ENCODE measurements at regions not wholly inside any gene's neighbourhood (a gene's known extent, or its start where the extent isn't known, plus 50 kb on each side); places are given as distances from the start of the nearest gene placed in this dataset.

- Mint-ChIP-seq H3K27me3 (peaks cover 3% of the 10 kb centered on the region), H3K9me3 (no peaks in the 10 kb centered on the region), H3K27ac (no peak overlapping the region), H3K36me3 (ENCODE audit: low read depth) (no peaks in the 10 kb centered on the region), H3K4me3 (no peak overlapping the region), H3K4me1 (no peaks in the 10 kb centered on the region)
- DNase-seq (no peak), ATAC-seq (no peak)
Observed at GRCh38 chr11:122032317-122032716, 83.7 kb downstream of the BLID start.

GRCh38 chr11:122031813-122032212 is 84.2 kb downstream of the BLID start:
- Mint-ChIP-seq H3K9me3 (no peaks in the 10 kb centered on the region), H3K27me3 (peaks cover 3% of the 10 kb centered on the region), H3K27ac (no peak overlapping the region), H3K36me3 (ENCODE audit: low read depth) (no peaks in the 10 kb centered on the region), H3K4me3 (no peak overlapping the region), H3K4me1 (no peaks in the 10 kb centered on the region)
- ATAC-seq (no peak), DNase-seq (no peak)

GRCh38 chr11:122030286-122030685 is 85.7 kb downstream of the BLID start:
- ATAC-seq (no peak), DNase-seq (no peak)
- Mint-ChIP-seq H3K36me3 (ENCODE audit: low read depth) (no peaks in the 10 kb centered on the region), H3K27me3 (peaks cover 3% of the 10 kb centered on the region), H3K4me3 (no peak overlapping the region), H3K9me3 (no peaks in the 10 kb centered on the region), H3K4me1 (no peaks in the 10 kb centered on the region), H3K27ac (no peak overlapping the region)

- Mint-ChIP-seq H3K27me3 (no peaks in the 10 kb centered on the region), H3K9me3 (no peaks in the 10 kb centered on the region), H3K27ac (no peak overlapping the region), H3K4me1 (no peaks in the 10 kb centered on the region), H3K4me3 (no peak overlapping the region), H3K36me3 (ENCODE audit: low read depth) (no peaks in the 10 kb centered on the region)
- no peak for DNase-seq
- no peak for ATAC-seq
Observed at GRCh38 chr11:122028545-122028944, 87.5 kb downstream of the BLID start.

GRCh38 chr11:122028036-122028435 is 88.0 kb downstream of the BLID start:
- no peaks in the 10 kb centered on the region for H3K36me3 Mint-ChIP-seq (ENCODE audit: low read depth)
- H3K4me1 Mint-ChIP-seq = no peaks in the 10 kb centered on the region
- H3K4me3 Mint-ChIP-seq = no peak overlapping the region

GRCh38 chr11:122025757-122026156 is 90.3 kb downstream of the BLID start:
- H3K9me3 Mint-ChIP-seq = no peaks in the 10 kb centered on the region
- H3K36me3 Mint-ChIP-seq (ENCODE audit: low read depth) = no peaks in the 10 kb centered on the region
- no peak overlapping the region for H3K27ac Mint-ChIP-seq
- DNase-seq (no peak), ATAC-seq (no peak)
- no peaks in the 10 kb centered on the region for H3K4me1 Mint-ChIP-seq
- H3K4me3 Mint-ChIP-seq = no peak overlapping the region
- H3K27me3 Mint-ChIP-seq = peaks cover 5% of the 10 kb centered on the region

More at GRCh38 chr11:122028036-122028435, 88.0 kb downstream of the BLID start:
- no peaks in the 10 kb centered on the region for H3K9me3 Mint-ChIP-seq
- no peak overlapping the region for H3K27ac Mint-ChIP-seq
- ATAC-seq (no peak), DNase-seq (no peak)
- no peaks in the 10 kb centered on the region for H3K27me3 Mint-ChIP-seq

- Mint-ChIP-seq H3K4me3 (no peak overlapping the region), H3K27ac (no peak overlapping the region), H3K36me3 (ENCODE audit: low read depth) (no peaks in the 10 kb centered on the region), H3K9me3 (no peaks in the 10 kb centered on the region), H3K27me3 (peaks cover 5% of the 10 kb centered on the region), H3K4me1 (no peaks in the 10 kb centered on the region)
- ATAC-seq (no peak), DNase-seq (no peak)
Observed at GRCh38 chr11:122024278-122024677, 91.7 kb downstream of the BLID start.

GRCh38 chr11:122023614-122024250 is 92.3 kb downstream of the BLID start:
- H3K27me3 Mint-ChIP-seq = peaks cover 5% of the 10 kb centered on the region
- no peak overlapping the region for H3K4me3 Mint-ChIP-seq
- DNase-seq (no peak), ATAC-seq (no peak)
- no peaks in the 10 kb centered on the region for H3K9me3 Mint-ChIP-seq
- H3K27ac Mint-ChIP-seq = no peak overlapping the region
- H3K36me3 Mint-ChIP-seq (ENCODE audit: low read depth) = no peaks in the 10 kb centered on the region
- H3K4me1 Mint-ChIP-seq = no peaks in the 10 kb centered on the region

GRCh38 chr11:122022646-122023045 is 93.4 kb downstream of the BLID start:
- Mint-ChIP-seq H3K27me3 (peaks cover 5% of the 10 kb centered on the region), H3K9me3 (no peaks in the 10 kb centered on the region), H3K27ac (no peak overlapping the region), H3K4me1 (no peaks in the 10 kb centered on the region), H3K4me3 (no peak overlapping the region), H3K36me3 (ENCODE audit: low read depth) (no peaks in the 10 kb centered on the region)
- no peak for ATAC-seq
- no peak for DNase-seq

GRCh38 chr11:122020902-122021301 is 95.1 kb downstream of the BLID start:
- Mint-ChIP-seq H3K27ac (no peak overlapping the region), H3K27me3 (peaks cover 5% of the 10 kb centered on the region), H3K9me3 (no peaks in the 10 kb centered on the region), H3K36me3 (ENCODE audit: low read depth) (no peaks in the 10 kb centered on the region), H3K4me1 (no peaks in the 10 kb centered on the region), H3K4me3 (no peak overlapping the region)
- ATAC-seq (no peak), DNase-seq (no peak)

- H3K27ac Mint-ChIP-seq = no peak overlapping the region
- H3K4me3 Mint-ChIP-seq = no peak overlapping the region
- no peaks in the 10 kb centered on the region for H3K36me3 Mint-ChIP-seq (ENCODE audit: low read depth)
- H3K27me3 Mint-ChIP-seq = peaks cover 5% of the 10 kb centered on the region
- no peak for ATAC-seq
- H3K9me3 Mint-ChIP-seq = no peaks in the 10 kb centered on the region
- DNase-seq = no peak
- H3K4me1 Mint-ChIP-seq = no peaks in the 10 kb centered on the region
Observed at GRCh38 chr11:122019908-122020694, 95.9 kb downstream of the BLID start.

- H3K4me1 Mint-ChIP-seq = no peaks in the 10 kb centered on the region
- ATAC-seq (no peak), DNase-seq (no peak)
- no peak overlapping the region for H3K4me3 Mint-ChIP-seq
- H3K27me3 Mint-ChIP-seq = no peaks in the 10 kb centered on the region
- H3K9me3 Mint-ChIP-seq = no peaks in the 10 kb centered on the region
- H3K36me3 Mint-ChIP-seq (ENCODE audit: low read depth) = no peaks in the 10 kb centered on the region
- no peak overlapping the region for H3K27ac Mint-ChIP-seq
Observed at GRCh38 chr11:122007601-122008071, 108.4 kb downstream of the BLID start.

GRCh38 chr11:122004446-122004845 is 111.6 kb downstream of the BLID start:
- Mint-ChIP-seq H3K27me3 (no peaks in the 10 kb centered on the region), H3K4me3 (no peak overlapping the region), H3K36me3 (ENCODE audit: low read depth) (no peaks in the 10 kb centered on the region), H3K9me3 (no peaks in the 10 kb centered on the region), H3K4me1 (no peaks in the 10 kb centered on the region), H3K27ac (no peak overlapping the region)
- DNase-seq (no peak), ATAC-seq (no peak)

- Mint-ChIP-seq H3K4me3 (no peak overlapping the region), H3K27me3 (no peaks in the 10 kb centered on the region), H3K36me3 (ENCODE audit: low read depth) (no peaks in the 10 kb centered on the region), H3K9me3 (no peaks in the 10 kb centered on the region), H3K4me1 (no peaks in the 10 kb centered on the region), H3K27ac (no peak overlapping the region)
- no peak for DNase-seq
- ATAC-seq = no peak
Observed at GRCh38 chr11:122002926-122003325, 113.1 kb downstream of the BLID start.

- Mint-ChIP-seq H3K4me1 (no peaks in the 10 kb centered on the region), H3K27me3 (no peaks in the 10 kb centered on the region), H3K9me3 (no peaks in the 10 kb centered on the region), H3K4me3 (no peak overlapping the region), H3K36me3 (ENCODE audit: low read depth) (no peaks in the 10 kb centered on the region), H3K27ac (no peak overlapping the region)
- DNase-seq (no peak), ATAC-seq (no peak)
Observed at GRCh38 chr11:122002047-122002446, 114.0 kb downstream of the BLID start.

All from activated naive CD8-positive, alpha-beta T cell treated with anti-CD3 and anti-CD28 coated beads, Interleukin-2, amount 50 U/mL, for 24 hours (primary cell).